Astrocyte (in vitro differentiated cells and primary cell): ENCODE measurements at regions not wholly inside any gene's neighbourhood (a gene's known extent, or its start where the extent isn't known, plus 50 kb on each side); places are given as distances from the start of the nearest gene placed in this dataset.

ENCODE experiments used
- CTCF ChIP-seq: IDR thresholded peaks from 2 replicates; pipeline ENCODE4 v1.5.1; 2011; ENCODE audit warnings: low read depth, mild to moderate bottlenecking, inconsistent platforms, low read length, moderate library complexity; ENCODE audit not compliant: insufficient read depth
- EZH2 ChIP-seq: IDR thresholded peaks from 2 replicates; pipeline ENCODE4 v1.6.1; 2012; ENCODE audit warnings: mild to moderate bottlenecking, low read length, inconsistent platforms; ENCODE audit not compliant: insufficient read depth

DNA sequence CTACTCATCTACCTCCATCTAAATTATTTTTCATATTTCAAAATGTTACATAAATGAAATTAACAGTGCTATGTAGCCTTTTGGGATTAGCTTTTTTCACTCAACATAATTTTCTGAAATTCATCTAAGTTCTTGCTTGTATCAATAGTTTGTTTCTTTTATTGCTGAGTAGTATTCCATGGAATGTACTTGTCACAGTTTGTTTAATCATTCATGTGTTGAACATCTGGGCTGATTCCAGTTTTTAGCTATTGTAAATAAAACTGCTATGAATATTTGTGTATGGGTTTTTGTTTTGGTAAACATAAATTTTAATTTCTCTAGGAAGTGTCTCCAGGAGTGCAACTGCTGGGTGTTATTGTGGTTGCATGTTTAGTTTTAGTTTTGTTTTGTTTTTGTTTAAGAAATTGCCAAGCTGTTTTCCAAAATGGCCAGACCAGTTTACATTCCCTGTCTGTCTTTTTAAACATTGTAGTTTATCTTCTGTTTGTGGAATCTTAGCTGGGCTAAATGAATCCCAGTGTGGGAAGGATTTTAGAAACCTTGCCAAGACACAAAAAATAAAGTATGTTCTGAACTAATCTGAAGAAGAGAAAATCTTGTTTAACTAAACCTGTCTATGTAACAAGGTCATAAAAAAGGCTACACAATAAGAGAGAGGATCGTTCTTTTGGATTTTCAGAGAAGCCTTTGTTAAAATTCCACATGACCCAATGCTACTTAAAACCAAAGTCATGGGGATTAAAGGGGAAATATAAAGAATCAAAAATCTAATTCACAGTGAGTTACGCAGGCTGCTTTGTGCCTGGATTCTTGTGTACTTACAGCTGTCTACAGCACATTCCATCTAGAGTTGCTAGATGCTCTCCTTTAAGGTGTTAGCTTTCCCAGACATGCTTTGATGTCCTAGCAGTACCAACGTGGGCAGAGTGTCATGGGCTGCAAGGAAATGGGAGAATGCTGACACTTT is 129.2 kb upstream of the SUCLG2 start:
- TF ChIP-seq EZH2 = no peak
- TF ChIP-seq CTCF = no peak
